ENCODE measurements at regions not wholly inside any gene's neighbourhood (a gene's known extent, or its start where the extent isn't known, plus 50 kb on each side); places are given as distances from the start of the nearest gene placed in this dataset.
A peak's percentile ranks its signal among the peaks of the same experiment; 100 is the strongest.

GRCh38 chr14:53545217-53545616 lies 392.1 kb upstream of the DDHD1 start:
- no peak overlapping the region for H3K4me2 ChIP-seq
- no peaks in the 10 kb centered on the region for H3K9me3 ChIP-seq
- ChIA-PET POLR2A (no interaction called here), CTCF (interaction anchor here (1.3 kb wide), 1 partner anchor 69 kb away, joined by 3 read pairs; no protein-coding TSS in a partner anchor)
- H3K4me3 ChIP-seq = no peak overlapping the region
- no peak for DNase-seq (ENCODE audit: low read depth in 1 of 2, low spot score in 1 of 2)
- peaks cover 10% of the 10 kb centered on the region; the same call in 2 of the 3 replicates for H3K4me1 ChIP-seq
- TF ChIP-seq TP53 (CRISPR knock-in tag; IDR thresholded peaks at IDR 0.05) = no peak
- TF ChIP-seq KDM1A (IDR thresholded peaks at IDR 0.05; ENCODE audit: low read depth) = no peak
- no peak for TF ChIP-seq HOXA7 (CRISPR knock-in tag; IDR thresholded peaks at IDR 0.05)
- TF ChIP-seq CTCF (IDR thresholded peaks at IDR 0.05) = no peak
- TF ChIP-seq NFE2L2 (conservative IDR thresholded peaks at IDR 0.05; ENCODE audit: low read length) = no peak
- TF ChIP-seq EP300 (IDR thresholded peaks at IDR 0.05) = no peak
- TF ChIP-seq TFCP2L1 (CRISPR knock-in tag; IDR thresholded peaks at IDR 0.05) = no peak
- TF ChIP-seq BHLHE40 (IDR thresholded peaks at IDR 0.05; ENCODE audit: low read depth, low read length) = no peak
- no peak for TF ChIP-seq RNF2 (IDR thresholded peaks at IDR 0.05; ENCODE audit: borderline replicate concordance, low read depth)
- TF ChIP-seq CHD4 (IDR thresholded peaks at IDR 0.05; ENCODE audit: borderline replicate concordance) = no peak
- TF ChIP-seq FOSL2 (IDR thresholded peaks at IDR 0.05) = no peak
- TF ChIP-seq FOSL2 (CRISPR knock-in tag; IDR thresholded peaks at IDR 0.05) = no peak
- no peak for TF ChIP-seq KDM5A (IDR thresholded peaks at IDR 0.05)
- TF ChIP-seq, protein P1, sequence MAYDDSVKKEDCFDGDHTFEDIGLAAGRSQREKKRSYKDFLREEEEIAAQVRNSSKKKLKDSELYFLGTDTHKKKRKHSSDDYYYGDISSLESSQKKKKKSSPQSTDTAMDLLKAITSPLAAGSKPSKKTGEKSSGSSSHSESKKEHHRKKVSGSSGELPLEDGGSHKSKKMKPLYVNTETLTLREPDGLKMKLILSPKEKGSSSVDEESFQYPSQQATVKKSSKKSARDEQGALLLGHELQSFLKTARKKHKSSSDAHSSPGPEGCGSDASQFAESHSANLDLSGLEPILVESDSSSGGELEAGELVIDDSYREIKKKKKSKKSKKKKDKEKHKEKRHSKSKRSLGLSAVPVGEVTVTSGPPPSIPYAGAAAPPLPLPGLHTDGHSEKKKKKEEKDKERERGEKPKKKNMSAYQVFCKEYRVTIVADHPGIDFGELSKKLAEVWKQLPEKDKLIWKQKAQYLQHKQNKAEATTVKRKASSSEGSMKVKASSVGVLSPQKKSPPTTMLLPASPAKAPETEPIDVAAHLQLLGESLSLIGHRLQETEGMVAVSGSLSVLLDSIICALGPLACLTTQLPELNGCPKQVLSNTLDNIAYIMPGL (CRISPR knock-in tag; IDR thresholded peaks at IDR 0.05; ENCODE audit: borderline replicate concordance) = no peak
- TF ChIP-seq REST (IDR thresholded peaks at IDR 0.05) = no peak
- no peak for TF ChIP-seq ZSCAN20 (CRISPR knock-in tag; IDR thresholded peaks at IDR 0.05)
- TF ChIP-seq HDAC2 (IDR thresholded peaks at IDR 0.05) = no peak
- no peak for TF ChIP-seq JUNB (IDR thresholded peaks at IDR 0.05)
- no peak for TF ChIP-seq FOSB (CRISPR knock-in tag; IDR thresholded peaks at IDR 0.05)
- no peak for ATAC-seq
- H3K27ac ChIP-seq = no peak overlapping the region
- no peak for FAIRE-seq

- FAIRE-seq (no peak), DNase-seq (ENCODE audit: low read depth in 1 of 2, low spot score in 1 of 2) (peak in 1 of 2 experiments; percentile 47), ATAC-seq (no peak)
- 51% methylated on average over 3 of the region's 3 CpGs for WGBS (ENCODE audit: missing lambda C conversion rate)
- POLR2A ChIA-PET = no interaction called here
- Histone ChIP-seq H3K27ac (peak overlapping the region in 1 of 2 experiments; percentile 25; a peak in 1 of 6 replicates), H3K9me3 (no peaks in the 10 kb centered on the region), H3K4me3 (no peak overlapping the region), H3K4me2 (peak overlapping the region; percentile 13; the same call in 2 of the 3 replicates), H3K4me1 (peaks cover 17% of the 10 kb centered on the region)
- CTCF ChIA-PET = interaction anchor here (1.0 to 1.5 kb wide), 3 partner anchors 189 to 805 kb away, joined by 3 to 4 read pairs (median 3); no protein-coding TSS in a partner anchor
- TF ChIP-seq RAD21 (conservative IDR thresholded peaks at IDR 0.05 in 1 of 2, IDR thresholded peaks at IDR 0.05 in 1 of 2) (0 out of 5 replicates have a peak, but pooled peaks of 1 of the 2 experiments have one; percentile 17), TFCP2L1 (CRISPR knock-in tag; IDR thresholded peaks at IDR 0.05) (no peak), CEBPB (IDR thresholded peaks at IDR 0.05) (no peak), ZSCAN20 (CRISPR knock-in tag; IDR thresholded peaks at IDR 0.05) (no peak), FOXS1 (CRISPR knock-in tag; IDR thresholded peaks at IDR 0.05) (no peak), USF2 (IDR thresholded peaks at IDR 0.05) (no peak), REST (IDR thresholded peaks at IDR 0.05) (no peak)
- TF ChIP-seq, protein P2, sequence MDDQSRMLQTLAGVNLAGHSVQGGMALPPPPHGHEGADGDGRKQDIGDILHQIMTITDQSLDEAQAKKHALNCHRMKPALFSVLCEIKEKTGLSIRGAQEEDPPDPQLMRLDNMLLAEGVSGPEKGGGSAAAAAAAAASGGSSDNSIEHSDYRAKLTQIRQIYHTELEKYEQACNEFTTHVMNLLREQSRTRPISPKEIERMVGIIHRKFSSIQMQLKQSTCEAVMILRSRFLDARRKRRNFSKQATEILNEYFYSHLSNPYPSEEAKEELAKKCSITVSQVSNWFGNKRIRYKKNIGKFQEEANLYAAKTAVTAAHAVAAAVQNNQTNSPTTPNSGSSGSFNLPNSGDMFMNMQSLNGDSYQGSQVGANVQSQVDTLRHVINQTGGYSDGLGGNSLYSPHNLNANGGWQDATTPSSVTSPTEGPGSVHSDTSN (IDR thresholded peaks at IDR 0.05) = no peak
- TF ChIP-seq, protein P3, sequence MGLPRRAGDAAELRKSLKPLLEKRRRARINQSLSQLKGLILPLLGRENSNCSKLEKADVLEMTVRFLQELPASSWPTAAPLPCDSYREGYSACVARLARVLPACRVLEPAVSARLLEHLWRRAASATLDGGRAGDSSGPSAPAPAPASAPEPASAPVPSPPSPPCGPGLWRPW (IDR thresholded peaks at IDR 0.05) = no peak
These were observed 389.6 kb upstream of the DDHD1 start for GRCh38 chr14:53542732-53543131.

Measured in A549 (cell line).